ENCODE measurements at regions not wholly inside any gene's neighbourhood (a gene's known extent, or its start where the extent isn't known, plus 50 kb on each side); places are given as distances from the start of the nearest gene placed in this dataset.

GRCh38 chr4:166675411-166675810 lies 558.9 kb downstream of the SPOCK3 start:
- TF ChIP-seq POLR2AphosphoS5 (IDR thresholded peaks at IDR 0.05) (no peak), CTCF (IDR thresholded peaks at IDR 0.05) (no peak), POLR2A (IDR thresholded peaks at IDR 0.05) (no peak)

Data from prostate gland (tissue), 2 donors.